HG02938 (cell line): ENCODE measurements at regions not wholly inside any gene's neighbourhood (a gene's known extent, or its start where the extent isn't known, plus 50 kb on each side); places are given as distances from the start of the nearest gene placed in this dataset.

Experiments
- ATAC-seq: cut with Tn5 transposase; IDR thresholded peaks from one replicate; pipeline ENCODE4 v1.9.1; 2021; ENCODE audit warnings: mild to moderate bottlenecking, moderate library complexity; ENCODE audit not compliant: unreplicated experiment

DNA sequence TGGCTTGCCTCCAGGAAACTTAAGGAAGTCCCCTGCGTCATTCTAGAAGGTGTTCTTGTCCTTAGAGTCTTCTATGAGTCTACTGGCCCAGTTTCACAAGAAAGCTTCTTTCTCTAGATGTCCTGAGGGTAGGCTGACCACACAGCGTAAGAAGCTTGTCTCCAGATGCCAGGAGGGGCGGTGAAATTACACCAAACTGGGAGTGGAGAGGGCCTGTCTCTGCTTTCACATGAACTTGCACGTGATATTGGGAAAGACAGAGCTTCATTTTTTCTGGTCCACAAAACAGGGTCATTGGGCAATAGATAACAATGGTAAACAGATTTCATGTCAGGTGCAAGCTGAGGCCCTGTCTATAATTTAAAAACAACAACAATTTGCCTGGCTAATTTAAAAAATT lies 85.7 kb upstream of the TBX3 start:
- no peak for ATAC-seq

DNA sequence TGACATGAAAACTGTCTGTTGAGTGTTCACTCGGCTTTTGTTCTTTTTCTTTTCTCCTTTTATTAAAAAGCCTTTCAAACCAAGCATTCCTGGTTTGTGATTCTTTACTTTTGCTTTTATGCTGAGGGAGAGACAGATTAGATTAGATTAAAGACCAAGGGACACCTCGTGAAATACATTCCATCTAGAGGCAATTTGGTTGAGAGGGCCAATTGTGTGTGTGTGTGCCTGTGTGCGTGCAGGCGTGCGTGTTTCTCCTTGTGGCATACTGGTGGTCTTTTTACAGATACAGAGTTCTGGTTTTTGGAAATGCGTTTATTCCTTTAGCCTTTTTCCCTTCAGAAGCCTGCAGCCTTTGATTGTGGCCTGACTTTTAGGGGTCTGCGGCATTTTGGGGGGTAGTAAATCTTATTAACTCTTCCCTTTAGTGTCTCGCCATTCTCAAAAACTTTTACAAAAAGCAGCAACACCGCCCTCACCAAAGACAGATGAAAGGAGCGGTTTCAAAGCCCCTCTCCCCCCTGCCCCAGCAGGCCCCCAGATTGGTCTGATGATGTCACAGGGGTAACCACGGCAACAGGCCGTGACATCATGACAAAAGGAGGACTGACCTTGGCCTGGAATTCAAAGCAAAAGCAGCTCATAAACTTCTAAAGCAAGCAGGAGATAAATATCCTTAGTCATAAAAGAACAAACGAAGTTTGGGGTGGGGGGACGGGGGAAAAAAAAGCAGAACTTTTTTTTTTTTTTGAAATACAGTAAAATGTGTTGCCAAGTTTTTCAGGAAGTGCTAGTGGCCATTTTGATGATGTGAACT lies 84.1 kb upstream of the TBX3 start:
- ATAC-seq: no peak

GRCh38 chr12:114767084-114767760 lies 83.2 kb upstream of the TBX3 start:
- no peak for ATAC-seq

DNA sequence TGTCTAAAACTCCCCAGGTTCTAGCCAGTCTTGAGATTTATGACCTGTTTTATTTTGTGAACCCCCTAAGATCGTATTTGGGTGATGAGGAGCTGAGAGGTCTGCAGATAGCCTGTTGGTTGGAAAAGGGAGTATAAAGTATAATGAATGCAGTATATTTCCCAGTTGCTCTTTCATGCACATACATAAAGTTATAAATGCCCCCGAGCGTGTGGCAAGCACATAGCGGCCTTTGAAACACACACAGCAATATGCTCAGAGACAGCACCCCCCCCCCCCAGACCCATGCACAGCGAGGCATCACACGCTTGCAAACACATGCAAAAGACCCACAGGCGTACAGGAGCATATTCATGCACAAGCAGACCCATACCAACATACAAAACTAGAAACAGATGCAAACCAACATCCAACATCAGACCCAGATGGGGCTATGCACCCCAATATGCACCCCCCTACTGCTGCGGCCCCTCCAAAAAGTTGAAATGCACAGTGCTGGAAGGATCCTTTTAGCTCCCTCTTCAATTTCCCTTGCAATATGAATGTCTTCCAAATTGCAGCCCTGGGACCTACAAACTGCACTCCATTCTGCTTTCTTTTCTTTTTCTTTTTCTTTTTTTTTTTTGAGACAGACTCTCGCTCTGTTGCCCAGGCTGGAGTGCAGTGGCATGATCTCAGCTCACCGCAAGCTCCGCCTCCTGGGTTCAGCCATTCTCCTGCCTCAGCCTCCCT lies 82.2 kb upstream of the TBX3 start:
- ATAC-seq: no peak

DNA sequence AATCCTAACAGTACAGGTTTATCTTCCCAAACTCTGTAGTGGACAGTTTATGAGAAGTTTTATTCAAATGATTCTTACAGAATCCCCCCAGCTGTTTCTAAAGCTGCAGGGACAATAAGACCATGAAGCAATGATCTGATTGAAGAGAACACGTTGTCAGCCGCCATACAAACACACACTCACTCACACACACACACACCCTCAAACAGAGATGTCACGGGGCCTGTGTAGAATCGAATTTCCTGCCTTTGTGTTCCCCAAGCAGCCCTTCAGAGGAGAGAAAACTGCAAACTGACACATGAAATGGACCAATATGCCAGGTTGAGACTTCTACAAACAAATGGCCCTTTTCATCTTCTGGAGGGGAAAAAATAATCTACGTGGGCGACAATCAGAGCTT lies 80.5 kb upstream of the TBX3 start:
- no peak for ATAC-seq

- ATAC-seq: no peak
Observed at GRCh38 chr12:114762490-114763110, 78.6 kb upstream of the TBX3 start.

DNA sequence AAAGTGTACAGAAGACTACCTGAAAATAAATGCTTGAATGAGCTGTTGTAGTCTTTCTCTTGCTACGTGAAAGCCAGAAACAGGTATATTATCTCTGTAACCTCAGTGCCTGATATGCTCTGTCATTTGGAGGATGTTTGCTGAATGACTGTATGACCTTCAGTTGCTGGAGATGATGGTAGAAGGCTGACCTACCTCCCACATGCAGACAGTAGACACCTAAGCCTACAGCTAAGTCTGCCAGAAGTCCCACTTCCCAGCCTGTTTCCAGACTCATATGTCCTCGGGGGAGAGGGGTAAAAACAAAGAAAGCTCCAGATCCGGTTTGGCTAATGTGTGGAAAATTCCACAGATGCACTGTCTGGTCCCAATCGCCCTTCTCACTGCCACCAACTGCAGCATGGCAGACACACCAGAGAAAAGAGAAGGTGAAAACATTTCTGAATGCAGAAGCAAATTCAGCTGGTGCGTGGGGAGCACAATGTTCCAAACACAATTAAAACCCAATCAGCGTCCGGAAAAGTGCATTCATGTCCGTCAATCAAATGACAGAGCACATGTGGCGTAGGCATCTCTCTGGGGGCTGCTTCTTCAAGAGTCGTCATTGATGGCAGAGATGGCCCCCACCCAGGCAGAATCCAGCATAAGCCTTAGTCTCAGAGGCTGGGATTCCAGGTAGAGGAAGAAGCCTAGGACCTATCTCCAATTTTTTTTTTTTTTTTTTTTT lies 76.3 kb upstream of the TBX3 start:
- no peak for ATAC-seq

DNA sequence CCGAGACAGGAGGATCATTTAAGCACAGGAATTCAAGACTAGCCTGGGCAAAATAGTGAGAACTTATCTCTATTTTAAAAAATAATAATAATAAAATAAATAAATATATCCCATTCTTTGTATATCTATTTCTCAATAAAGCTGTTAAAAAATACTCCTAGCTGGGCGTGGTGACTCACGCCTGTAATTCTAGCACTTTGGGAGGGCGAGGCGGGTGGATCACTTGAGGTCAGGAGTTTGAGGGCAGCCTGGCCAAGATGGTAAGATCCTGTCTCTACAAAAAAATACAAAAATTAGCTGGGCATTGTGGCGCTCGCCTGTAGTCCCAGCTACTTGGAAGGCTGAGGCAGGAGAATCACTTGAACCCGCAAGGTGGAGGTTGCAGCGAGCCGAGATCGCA lies 75.7 kb upstream of the TBX3 start:
- no peak for ATAC-seq

GRCh38 chr12:114757684-114758325 lies 73.8 kb upstream of the TBX3 start:
- no peak for ATAC-seq

DNA sequence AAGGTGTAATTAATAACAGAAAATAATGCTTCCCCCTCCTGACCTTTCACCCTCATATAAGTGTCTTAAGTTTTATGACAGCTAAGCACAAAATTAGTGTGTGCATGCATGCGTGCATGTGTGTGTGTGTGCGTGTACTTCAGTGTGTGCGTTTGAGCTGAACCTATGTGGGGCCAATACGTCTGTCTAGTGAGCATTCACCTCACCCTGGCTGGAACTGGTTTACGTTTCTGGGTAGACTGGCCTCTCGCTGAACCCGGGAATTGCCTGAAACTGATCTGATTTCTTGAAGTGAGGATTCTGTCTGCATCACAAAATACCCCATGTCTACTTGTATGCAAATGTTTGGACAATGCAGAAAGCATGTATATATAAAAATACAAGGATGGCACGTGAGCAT lies 68.2 kb upstream of the TBX3 start:
- ATAC-seq: no peak

DNA sequence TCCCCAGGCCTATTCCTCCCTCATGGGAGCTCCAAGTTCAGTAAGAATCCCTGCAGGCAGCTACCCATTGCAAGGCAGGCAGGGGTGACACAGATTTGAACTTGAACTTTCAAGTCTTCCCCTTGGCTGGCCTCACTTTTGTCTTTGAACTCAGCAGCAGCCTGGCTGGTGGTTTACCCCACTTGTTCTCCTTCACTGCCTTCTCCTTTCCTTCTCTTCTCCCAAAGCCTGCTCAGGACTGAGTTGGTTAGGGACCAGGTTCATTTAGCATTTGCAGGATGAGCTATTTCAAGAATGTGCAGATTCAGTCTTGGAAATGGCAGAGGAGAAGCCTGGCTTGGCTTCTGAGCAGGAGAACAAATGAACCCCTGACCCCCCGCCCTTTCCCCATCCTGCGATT lies 67.7 kb upstream of the TBX3 start:
- no peak for ATAC-seq

- no peak for ATAC-seq
Observed at GRCh38 chr12:114750917-114751316, 66.9 kb upstream of the TBX3 start.

DNA sequence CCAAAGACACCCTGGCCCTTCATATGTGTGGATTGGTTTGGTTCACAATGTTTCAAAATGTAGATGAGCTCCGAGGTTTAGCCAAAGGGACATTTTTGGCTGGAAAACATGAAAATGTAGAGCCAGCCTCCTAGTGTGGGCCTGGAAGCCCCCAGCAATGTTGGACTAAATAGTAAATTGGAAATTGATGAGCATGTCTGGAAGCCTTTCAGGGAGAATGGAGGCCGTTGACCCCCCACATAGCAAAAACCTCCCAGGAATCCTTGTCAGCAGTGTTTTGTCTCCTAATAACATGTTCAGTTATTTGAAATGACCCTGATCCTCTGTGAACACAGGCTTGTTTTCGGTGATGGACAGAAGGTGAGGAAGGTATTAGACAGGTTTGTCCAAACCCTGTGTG lies 65.1 kb upstream of the TBX3 start:
- ATAC-seq: no peak

DNA sequence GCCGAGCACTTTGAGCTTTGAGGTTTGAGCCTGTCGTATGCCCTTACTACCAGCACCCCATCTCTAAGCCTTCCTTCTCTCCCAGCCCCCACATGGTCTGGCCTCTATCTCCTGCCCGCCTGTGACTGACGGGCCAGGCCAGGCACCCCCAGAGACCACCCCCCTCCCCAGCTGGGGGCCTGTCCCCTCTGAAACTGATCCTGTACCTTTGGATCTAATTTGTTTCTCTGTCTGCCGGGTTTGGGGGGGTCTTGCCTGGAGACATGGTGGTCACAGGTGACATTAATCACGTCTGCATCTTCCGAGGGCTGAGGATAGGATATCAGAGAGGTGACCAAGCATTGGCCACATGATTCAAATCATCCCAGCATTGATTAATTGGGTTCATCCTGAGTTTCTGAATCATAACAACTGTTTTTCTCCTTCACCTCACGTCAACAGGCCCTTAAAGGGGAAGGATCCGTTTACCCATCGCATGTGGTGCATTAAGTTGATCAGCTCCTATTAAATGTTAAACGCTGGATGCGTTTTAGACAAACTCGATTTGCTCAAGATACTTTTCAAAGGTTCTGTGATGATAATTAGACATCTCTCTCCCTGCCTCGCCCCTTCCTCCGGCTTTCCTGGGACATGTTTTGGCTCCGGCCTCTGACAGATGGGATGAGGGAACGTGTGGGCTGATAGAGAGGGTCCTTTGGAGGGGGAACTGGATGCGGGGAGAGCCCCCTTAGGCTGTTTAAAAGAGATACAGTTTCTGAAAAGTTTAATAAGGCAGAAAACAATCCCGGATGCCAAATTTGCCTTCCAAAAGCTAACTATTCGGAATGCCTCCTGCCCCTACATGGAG lies 63.3 kb upstream of the TBX3 start:
- no peak for ATAC-seq

- no peak for ATAC-seq
Observed at GRCh38 chr12:114746297-114747011, 62.5 kb upstream of the TBX3 start.

GRCh38 chr12:114744691-114745090 lies 60.7 kb upstream of the TBX3 start:
- ATAC-seq: no peak

DNA sequence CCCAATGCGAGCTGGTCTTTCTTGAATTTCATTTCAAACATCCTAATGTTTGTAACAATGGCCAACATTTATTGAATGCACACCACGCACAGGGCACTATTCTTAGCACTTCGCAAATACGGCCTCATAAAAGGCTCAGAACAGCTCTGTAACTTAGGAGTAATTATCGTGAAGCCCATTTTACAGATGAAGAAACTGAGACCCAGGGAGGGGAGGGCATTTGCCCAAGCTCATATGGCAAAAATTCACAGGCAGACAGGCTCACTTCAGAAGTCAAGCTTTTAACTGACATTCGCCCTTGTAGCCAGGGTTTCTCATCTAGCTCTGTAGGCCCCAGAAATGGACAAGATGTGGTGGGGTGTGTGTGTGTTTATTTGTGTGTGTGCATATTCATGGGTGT lies 60.3 kb upstream of the TBX3 start:
- ATAC-seq: no peak

- no peak for ATAC-seq
Observed at GRCh38 chr12:114743799-114744198, 59.8 kb upstream of the TBX3 start.

- ATAC-seq: no peak
Observed at GRCh38 chr12:114743289-114743688, 59.3 kb upstream of the TBX3 start.
